NCI-H2081 treated with DMSO at 0.1 percent for 48 hours (cell line): ENCODE measurements at regions not wholly inside any gene's neighbourhood (a gene's known extent, or its start where the extent isn't known, plus 50 kb on each side); places are given as distances from the start of the nearest gene placed in this dataset.
"Not testable (repeated sequence)": the region's sequence is repeated elsewhere in the genome, so short reads cannot be mapped to it uniquely, and the experiment has no call there.

Source experiments
- DNase-seq: peaks from one replicate; lab custom pipeline; 2025; lab: John Stamatoyannopoulos, UW

DNA sequence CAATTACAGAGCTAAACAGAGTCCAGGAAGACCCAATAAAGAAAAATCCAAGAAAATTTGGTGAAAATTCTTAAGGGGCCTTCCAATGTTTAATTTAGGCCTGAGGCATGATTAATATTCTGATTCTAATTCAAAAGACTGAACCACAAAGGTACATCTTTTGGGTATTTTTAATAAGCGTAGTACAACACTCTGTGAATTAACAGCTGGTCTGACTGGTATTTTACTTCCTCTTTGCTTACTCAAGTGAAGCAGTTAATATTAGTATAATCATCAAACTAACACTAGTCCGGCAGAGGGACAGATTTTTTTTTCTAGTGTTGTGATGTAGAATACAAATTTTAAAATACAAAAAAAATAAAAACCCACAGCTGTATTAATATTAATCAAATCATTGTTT lies 652.9 kb downstream of the NR4A2 start:
- no peak for DNase-seq

DNA sequence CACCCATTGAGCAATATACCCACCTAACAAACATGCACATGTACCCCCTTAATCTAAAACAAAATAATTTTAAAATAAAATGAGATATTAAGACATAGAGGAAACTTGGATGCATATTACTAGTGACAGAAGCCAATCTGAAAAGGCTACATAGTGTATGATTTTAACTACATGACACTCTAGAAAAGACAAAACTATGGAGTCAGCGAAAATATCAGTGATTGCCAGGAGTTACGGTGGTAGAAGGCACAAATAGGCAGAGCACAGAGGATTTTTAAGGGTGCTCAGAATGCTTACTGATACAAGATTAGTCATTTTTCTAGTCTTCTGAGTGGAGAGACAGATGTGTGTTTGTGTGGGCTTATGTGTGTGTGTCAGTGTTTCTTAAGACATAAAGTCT lies 656.6 kb downstream of the NR4A2 start:
- no peak for DNase-seq

DNA sequence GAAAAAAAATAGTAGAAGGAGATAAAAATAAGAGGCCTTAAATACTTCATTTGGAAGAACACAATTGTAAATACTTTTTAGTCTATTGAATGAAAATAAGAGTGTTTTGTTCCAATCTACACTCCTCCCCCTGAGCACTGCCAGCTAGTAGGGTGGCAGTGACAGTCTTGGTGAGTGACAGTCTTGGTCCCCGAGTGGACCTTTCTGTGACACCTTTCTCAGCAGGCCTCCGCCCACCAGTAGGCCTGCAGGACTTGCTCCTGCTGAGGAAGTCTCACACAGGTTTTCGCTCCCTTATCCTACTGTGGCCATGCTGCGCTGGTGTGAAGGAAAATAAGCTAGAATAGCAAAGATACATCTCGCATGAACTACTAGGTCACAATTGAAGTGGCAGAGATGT lies 666.8 kb downstream of the NR4A2 start:
- no peak for DNase-seq

DNA sequence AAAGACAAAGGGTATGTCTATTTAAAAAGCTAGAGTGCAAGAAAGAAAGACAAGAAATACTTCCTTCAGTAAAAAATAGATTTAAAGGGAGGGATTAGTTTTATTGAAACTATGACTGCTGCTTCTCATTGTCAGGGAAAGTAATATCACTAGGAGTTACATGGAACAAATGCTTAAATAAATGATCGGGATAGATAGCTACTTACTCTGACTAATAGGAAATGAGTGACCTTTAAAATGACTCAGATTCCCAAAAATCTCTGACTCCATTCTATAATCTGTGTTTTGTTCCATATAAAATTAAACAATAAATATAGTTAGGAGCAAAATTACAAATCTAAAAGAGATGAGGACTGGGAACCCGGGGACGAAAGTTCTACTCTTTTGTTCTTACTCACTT lies 669.3 kb downstream of the NR4A2 start:
- DNase-seq = no peak

- DNase-seq = no peak
Observed at GRCh38 chr2:155662224-155662623, 670.3 kb downstream of the NR4A2 start.

- no peak for DNase-seq
Observed at GRCh38 chr2:155653176-155653575, 679.3 kb downstream of the NR4A2 start.

DNA sequence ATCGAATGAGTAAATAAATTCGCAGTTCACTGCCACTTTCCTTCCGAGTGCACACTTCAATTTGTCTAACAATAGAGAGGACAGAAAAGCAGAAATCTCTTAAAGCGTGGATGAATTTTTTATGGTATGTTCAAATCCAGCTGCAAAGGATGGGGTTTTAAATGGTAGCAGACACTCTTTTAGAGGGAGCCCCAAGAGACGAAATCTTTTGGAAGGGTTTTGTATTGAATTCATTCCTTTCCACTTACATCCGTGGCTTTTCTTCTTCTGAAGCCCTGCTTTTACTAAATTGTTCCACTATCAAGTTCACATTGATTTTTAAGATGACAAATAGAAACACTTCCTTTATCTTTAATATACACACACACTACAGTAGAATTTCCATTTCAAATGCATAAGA lies 680.7 kb downstream of the NR4A2 start:
- DNase-seq = no peak

DNA sequence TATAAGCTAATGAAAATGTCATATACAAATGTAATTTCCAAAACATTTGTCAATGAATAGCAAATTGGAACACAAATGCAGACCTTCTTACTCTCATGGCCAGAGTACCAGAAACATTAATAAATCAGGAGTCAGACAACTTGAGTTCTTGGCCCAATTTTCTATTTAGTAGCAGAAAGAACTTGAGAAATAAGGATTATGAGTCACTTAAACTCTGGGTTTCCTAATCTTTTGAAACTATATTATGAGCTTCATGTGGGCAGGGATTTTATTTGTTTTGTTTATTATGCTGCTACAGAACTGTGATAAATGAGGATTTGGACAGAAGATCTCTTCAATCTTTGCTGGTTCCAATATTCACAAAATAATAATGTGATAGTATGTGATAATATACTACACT lies 686.7 kb downstream of the NR4A2 start:
- no peak for DNase-seq

GRCh38 chr2:155643056-155643775 lies 689.3 kb downstream of the NR4A2 start:
- DNase-seq = no peak

- no peak for DNase-seq
Observed at GRCh38 chr2:155633887-155634570, 698.5 kb downstream of the NR4A2 start.

- DNase-seq = no peak
Observed at GRCh38 chr2:155633060-155633839, 699.3 kb downstream of the NR4A2 start.

GRCh38 chr2:155630760-155631159 lies 701.8 kb downstream of the NR4A2 start:
- DNase-seq = no peak

DNA sequence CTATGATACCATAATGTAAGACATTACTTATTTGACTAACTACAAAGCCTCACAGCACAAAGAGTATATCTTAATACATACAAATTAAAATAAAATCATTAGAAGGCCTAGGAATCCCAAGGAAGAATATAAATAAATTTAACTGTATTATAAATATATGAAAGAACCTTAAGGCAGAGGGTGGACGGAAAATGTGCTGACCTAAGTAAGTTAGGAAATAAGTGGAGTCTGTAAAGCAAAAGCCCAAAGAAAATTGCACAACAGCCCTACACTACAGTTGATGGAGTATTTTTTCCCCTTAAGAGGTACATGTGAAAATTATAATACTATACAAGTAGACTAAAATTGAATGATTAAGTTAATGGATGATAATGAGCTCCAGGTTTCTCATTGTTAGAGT lies 710.1 kb downstream of the NR4A2 start:
- DNase-seq = no peak

DNA sequence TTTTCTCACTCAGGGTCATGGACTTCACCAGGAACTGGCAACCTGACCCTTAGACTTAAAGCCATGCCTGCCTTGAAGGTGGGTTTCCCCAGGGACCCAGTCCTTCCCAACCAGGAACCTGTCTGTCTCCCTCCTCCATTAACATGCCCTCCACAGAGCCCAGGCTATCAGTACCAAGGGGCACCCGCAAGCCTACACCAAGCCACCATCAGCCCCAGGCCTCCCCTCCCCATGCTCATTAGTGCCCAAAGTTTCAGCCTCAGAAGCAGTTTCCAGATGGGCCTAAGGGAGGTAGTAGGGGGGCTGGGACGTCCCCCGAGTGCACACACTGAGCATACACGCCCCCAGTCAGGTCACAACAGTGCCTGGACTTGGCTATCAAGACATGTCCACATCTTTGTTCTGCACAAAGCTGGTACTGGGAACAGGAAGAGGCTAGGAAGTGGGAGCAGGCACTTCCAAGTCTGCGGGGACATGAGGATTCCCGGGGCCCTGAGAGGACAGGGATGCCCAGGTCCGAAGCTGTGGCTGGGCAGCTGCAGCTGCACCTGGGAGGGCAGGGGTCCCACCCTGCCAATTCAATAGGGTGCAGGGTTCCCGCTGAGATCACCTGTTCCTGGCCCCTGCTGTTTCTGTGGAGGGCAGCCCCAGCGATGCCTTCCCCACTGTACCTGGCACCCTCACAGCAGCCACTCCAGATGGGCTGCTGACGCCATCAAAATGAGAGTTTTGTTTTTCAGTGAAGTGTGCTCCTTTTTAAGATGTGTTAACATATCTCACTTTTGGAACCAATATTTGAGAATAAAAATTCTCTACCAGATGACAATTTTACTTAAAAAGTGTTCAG lies 731.4 kb downstream of the NR4A2 start:
- DNase-seq = no peak

- DNase-seq = no peak
Observed at GRCh38 chr2:155600296-155600695, 732.2 kb downstream of the NR4A2 start.

- DNase-seq = no peak
Observed at GRCh38 chr2:155599834-155600233, 732.7 kb downstream of the NR4A2 start.

DNA sequence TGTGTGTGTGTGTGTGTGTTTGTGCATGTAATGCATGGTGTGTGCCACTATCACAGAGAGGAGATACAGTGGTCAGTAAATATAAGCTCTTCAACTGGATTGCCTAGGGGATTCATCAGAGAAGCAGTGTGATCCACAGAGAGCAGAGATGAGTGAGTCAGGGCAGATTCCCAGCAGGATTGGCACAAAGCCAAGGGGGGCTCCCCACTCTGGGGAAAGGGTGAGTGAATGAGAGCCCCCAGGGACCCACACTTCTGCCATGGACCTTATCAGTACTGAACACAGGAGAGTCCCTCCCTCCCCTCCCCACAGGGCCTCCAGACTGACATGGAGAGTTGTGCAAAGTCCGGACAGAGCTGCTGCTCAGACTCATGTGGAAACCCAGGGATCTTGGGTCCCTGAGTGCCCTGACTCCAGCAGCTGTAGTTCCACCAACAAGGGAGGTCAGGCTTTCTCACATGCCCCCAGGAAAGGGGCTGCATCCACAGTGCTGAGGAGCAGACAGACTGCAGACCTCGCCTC lies 748.8 kb downstream of the NR4A2 start:
- DNase-seq = no peak

DNA sequence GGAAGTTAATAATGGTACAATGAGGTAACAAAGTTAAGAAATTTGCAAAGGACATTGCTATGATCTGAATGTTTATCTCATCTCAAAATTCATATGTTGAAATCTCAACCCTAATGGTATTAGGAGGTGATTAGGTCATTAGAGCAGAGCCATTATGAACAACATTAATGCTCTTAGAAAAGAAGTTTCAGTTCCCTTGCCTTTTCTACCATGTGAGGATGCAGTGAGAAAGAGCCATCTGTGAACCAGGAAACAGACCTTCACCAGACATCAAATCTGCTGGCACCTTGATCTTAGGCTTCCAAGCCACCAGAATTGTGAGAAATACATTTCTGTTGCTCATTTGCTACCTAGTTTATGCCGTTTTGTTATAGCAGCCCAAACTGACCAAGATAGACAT lies 757.6 kb downstream of the NR4A2 start:
- no peak for DNase-seq

DNA sequence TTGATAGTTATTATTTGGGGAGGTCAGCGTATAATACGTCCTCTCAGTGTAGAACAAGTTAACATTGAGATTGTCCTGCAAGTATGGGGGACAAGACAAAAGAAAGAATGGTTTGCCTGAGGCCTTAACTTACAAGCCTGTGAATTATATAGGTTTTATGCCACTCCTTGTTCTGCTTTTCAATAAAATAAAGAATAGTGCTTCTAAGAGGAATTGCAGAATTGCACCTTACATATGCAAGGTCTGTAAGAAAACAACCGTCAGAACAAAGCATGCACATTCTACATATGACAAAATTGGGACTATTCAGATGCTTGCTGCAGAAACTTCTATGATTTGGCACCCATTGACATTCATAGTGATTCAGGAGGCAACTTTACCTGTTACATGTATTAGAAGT lies 785.0 kb downstream of the NR4A2 start:
- no peak for DNase-seq

GRCh38 chr2:155546721-155547555 lies 785.6 kb downstream of the NR4A2 start:
- no peak for DNase-seq

- not testable (repeated sequence) for DNase-seq
Observed at GRCh38 chr2:155539028-155539427, 793.5 kb downstream of the NR4A2 start.
